Astrocyte (in vitro differentiated cells and primary cell): ENCODE measurements at regions not wholly inside any gene's neighbourhood (a gene's known extent, or its start where the extent isn't known, plus 50 kb on each side); places are given as distances from the start of the nearest gene placed in this dataset.

Experiments used
- DNase-seq: peaks from one replicate; pipeline ENCODE4 v3.0.0-alpha.2; 2010; ENCODE audit warnings: low read depth
- FAIRE-seq: peaks from 2 replicates; lab custom pipeline; 2011; peaks lifted over from hg19 to GRCh38; lab: Jason Lieb, UNC
- H2AFZ ChIP-seq: 2 replicates; pipeline ENCODE4 v1.6.0; 2012; ENCODE audit warnings: low read depth, low read length, inconsistent platforms
- H3K27ac ChIP-seq: 2 replicates; pipeline ENCODE4 v1.5.1; 2011; ENCODE audit warnings: low read depth, low read length, inconsistent platforms
- H3K27me3 ChIP-seq: 2 replicates; pipeline ENCODE4 v1.6.0; 2011; ENCODE audit warnings: low read length, inconsistent platforms; ENCODE audit not compliant: insufficient read depth
- H3K36me3 ChIP-seq: 2 replicates; pipeline ENCODE4 v1.5.1; 2011; ENCODE audit warnings: low read length, inconsistent platforms; ENCODE audit not compliant: insufficient read depth
- H3K4me1 ChIP-seq: 2 replicates; pipeline ENCODE4 v1.5.1; 2011; ENCODE audit warnings: low read length, inconsistent platforms; ENCODE audit not compliant: insufficient read depth
- H3K4me2 ChIP-seq: 2 replicates; pipeline ENCODE4 v1.6.0; 2012; ENCODE audit warnings: low read length, inconsistent platforms
- H3K4me3 ChIP-seq: 2 replicates; pipeline ENCODE4 v1.5.1; 2011; ENCODE audit warnings: low read depth, mild to moderate bottlenecking, low read length, inconsistent platforms; ENCODE audit not compliant: insufficient read depth
- H3K79me2 ChIP-seq: 2 replicates; pipeline ENCODE4 v1.6.0; 2012; ENCODE audit warnings: mild to moderate bottlenecking, low read length, inconsistent platforms; ENCODE audit not compliant: insufficient read depth
- H3K9ac ChIP-seq: 2 replicates; pipeline ENCODE4 v1.6.0; 2012; ENCODE audit warnings: mild to moderate bottlenecking, low read length, inconsistent platforms
- H3K9me3 ChIP-seq: 2 replicates; pipeline ENCODE4 v1.5.1; 2012; ENCODE audit warnings: low read depth, mild to moderate bottlenecking, low read length, inconsistent platforms; ENCODE audit not compliant: insufficient read depth
- H4K20me1 ChIP-seq: 2 replicates; pipeline ENCODE4 v1.6.0; 2012; ENCODE audit warnings: low read length, inconsistent platforms; ENCODE audit not compliant: insufficient read depth
- H3K27ac Mint-ChIP-seq: one replicate; pipeline ENCODE4 v1.8.0; 2021; ENCODE audit warnings: mild to moderate bottlenecking, mixed read lengths; ENCODE audit not compliant: unreplicated experiment
- H3K27me3 Mint-ChIP-seq: one replicate; pipeline ENCODE4 v1.8.0; 2021; ENCODE audit warnings: low read depth, mixed read lengths; ENCODE audit not compliant: unreplicated experiment
- H3K36me3 Mint-ChIP-seq: one replicate; pipeline ENCODE4 v1.8.0; 2021; ENCODE audit warnings: low read depth, mixed read lengths; ENCODE audit not compliant: unreplicated experiment
- H3K4me1 Mint-ChIP-seq: one replicate; pipeline ENCODE4 v1.8.0; 2021; ENCODE audit warnings: low read depth, mixed read lengths; ENCODE audit not compliant: unreplicated experiment
- H3K4me3 Mint-ChIP-seq: one replicate; pipeline ENCODE4 v1.8.0; 2021; ENCODE audit warnings: mild to moderate bottlenecking, moderate library complexity, mixed read lengths; ENCODE audit not compliant: unreplicated experiment
- H3K9me3 Mint-ChIP-seq: one replicate; pipeline ENCODE4 v1.8.0; 2021; ENCODE audit warnings: mild to moderate bottlenecking, mixed read lengths; ENCODE audit not compliant: unreplicated experiment
- EZH2 ChIP-seq: IDR thresholded peaks from 2 replicates; pipeline ENCODE4 v1.6.1; 2012; ENCODE audit warnings: mild to moderate bottlenecking, low read length, inconsistent platforms; ENCODE audit not compliant: insufficient read depth
- TF ChIP-seq, protein P1 (sequence below): IDR thresholded peaks from 2 replicates; pipeline ENCODE4 v1.5.1; 2011; ENCODE audit warnings: low read depth, mild to moderate bottlenecking, inconsistent platforms, low read length, moderate library complexity; ENCODE audit not compliant: insufficient read depth

DNA sequence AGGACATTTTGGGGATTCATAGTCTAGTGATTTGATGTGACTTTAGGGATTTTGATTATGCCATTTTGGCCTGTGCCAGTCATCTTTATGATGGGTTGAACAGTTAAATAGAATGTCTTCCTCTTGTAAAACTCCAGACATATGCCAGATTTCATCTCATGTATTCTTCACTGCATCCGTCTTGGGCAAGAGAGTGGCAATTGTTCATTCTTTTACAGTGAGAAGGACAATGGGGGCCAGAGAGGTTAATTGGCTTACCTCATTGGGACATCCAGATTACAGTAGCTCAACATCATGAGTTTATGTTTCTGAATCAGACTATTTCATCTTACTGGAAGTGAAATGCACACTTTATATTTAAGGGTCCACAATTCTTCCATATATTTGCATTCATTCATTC lies 108.2 kb upstream of the SLC38A2 start:
- peaks cover 13% of the 10 kb centered on the region for H3K4me1 Mint-ChIP-seq
- H3K27me3 Mint-ChIP-seq, result no peaks in the 10 kb centered on the region
- no peaks in the 10 kb centered on the region for H3K9me3 Mint-ChIP-seq
- no peak overlapping the region for H3K27ac Mint-ChIP-seq
- H3K9me3 ChIP-seq, result no peaks in the 10 kb centered on the region
- no peak overlapping the region for H3K4me3 ChIP-seq
- H3K27ac ChIP-seq, result no peak overlapping the region
- FAIRE-seq (no peak), DNase-seq (no peak)
- no peak overlapping the region for H3K4me3 Mint-ChIP-seq
- H3K36me3 ChIP-seq, result no peaks in the 10 kb centered on the region
- H3K9ac ChIP-seq, result no peak overlapping the region
- H3K79me2 ChIP-seq, result no peaks in the 10 kb centered on the region
- H4K20me1 ChIP-seq, result no peaks in the 10 kb centered on the region
- no peaks in the 10 kb centered on the region for H3K4me1 ChIP-seq
- peaks cover 9% of the 10 kb centered on the region for H3K36me3 Mint-ChIP-seq
- no peak overlapping the region for H3K4me2 ChIP-seq
- no peaks in the 10 kb centered on the region for H3K27me3 ChIP-seq
- H2AFZ ChIP-seq, result no peak overlapping the region
- TF ChIP-seq, protein P1, sequence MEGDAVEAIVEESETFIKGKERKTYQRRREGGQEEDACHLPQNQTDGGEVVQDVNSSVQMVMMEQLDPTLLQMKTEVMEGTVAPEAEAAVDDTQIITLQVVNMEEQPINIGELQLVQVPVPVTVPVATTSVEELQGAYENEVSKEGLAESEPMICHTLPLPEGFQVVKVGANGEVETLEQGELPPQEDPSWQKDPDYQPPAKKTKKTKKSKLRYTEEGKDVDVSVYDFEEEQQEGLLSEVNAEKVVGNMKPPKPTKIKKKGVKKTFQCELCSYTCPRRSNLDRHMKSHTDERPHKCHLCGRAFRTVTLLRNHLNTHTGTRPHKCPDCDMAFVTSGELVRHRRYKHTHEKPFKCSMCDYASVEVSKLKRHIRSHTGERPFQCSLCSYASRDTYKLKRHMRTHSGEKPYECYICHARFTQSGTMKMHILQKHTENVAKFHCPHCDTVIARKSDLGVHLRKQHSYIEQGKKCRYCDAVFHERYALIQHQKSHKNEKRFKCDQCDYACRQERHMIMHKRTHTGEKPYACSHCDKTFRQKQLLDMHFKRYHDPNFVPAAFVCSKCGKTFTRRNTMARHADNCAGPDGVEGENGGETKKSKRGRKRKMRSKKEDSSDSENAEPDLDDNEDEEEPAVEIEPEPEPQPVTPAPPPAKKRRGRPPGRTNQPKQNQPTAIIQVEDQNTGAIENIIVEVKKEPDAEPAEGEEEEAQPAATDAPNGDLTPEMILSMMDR, result no peak
- TF ChIP-seq EZH2, result no peak

DNA sequence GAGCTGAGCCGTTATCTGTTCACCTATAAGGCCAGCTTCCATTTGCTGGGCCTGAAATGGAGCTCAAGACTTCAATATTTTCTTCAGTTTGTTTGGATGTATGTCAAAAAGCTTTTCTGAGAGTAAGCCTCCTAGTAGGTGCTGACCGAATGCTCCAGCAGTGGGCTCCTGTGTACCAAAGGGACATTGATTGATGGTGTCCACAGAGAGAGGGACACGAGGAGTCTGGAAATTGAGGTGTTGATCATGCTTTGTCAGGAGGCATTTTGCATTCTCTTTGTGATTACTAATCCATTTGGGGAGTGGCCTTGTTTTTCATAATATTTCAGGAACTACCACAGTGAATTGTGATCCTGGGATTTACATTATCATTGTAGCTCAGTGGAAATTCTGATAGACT lies 107.7 kb upstream of the SLC38A2 start:
- Histone ChIP-seq H3K36me3 (no peaks in the 10 kb centered on the region), H3K9me3 (no peaks in the 10 kb centered on the region), H3K27me3 (no peaks in the 10 kb centered on the region), H2AFZ (no peak overlapping the region), H3K79me2 (no peaks in the 10 kb centered on the region), H3K4me2 (no peak overlapping the region), H3K4me1 (no peaks in the 10 kb centered on the region), H3K27ac (no peak overlapping the region), H3K9ac (no peak overlapping the region), H3K4me3 (no peak overlapping the region), H4K20me1 (no peaks in the 10 kb centered on the region)
- Mint-ChIP-seq H3K4me3 (no peak overlapping the region), H3K9me3 (no peaks in the 10 kb centered on the region), H3K27me3 (no peaks in the 10 kb centered on the region), H3K36me3 (peaks cover 9% of the 10 kb centered on the region), H3K27ac (no peak overlapping the region), H3K4me1 (peaks cover 13% of the 10 kb centered on the region)
- no peak for TF ChIP-seq EZH2
- TF ChIP-seq, protein P1, result no peak
- DNase-seq (no peak), FAIRE-seq (no peak)

DNA sequence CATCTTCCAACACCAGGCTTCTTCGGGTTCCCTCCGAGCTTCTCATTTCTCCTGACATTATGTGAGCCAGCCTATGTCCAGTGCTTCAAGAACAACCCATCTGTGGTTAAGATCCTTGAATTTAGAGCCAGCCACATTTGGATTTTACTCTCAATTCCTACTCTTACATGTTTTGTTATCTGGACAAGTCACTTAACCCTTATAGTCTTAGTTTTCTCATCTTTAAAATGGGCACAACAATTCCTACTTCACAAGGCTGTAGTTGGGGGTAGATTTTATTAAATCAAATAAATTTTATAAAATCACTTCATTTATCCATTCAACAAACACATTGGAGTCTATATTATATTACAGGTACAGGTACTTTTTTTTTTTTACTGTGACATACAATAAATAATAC lies 105.5 kb upstream of the SLC38A2 start:
- H3K9me3 Mint-ChIP-seq, result no peaks in the 10 kb centered on the region
- Histone ChIP-seq H3K4me1 (peaks cover 15% of the 10 kb centered on the region), H3K9me3 (no peaks in the 10 kb centered on the region), H3K79me2 (no peaks in the 10 kb centered on the region), H3K9ac (no peak overlapping the region), H3K4me2 (no peak overlapping the region), H3K4me3 (no peak overlapping the region), H3K27me3 (no peaks in the 10 kb centered on the region), H4K20me1 (no peaks in the 10 kb centered on the region), H3K27ac (no peak overlapping the region), H2AFZ (no peak overlapping the region), H3K36me3 (no peaks in the 10 kb centered on the region)
- H3K4me1 Mint-ChIP-seq, result peaks cover 20% of the 10 kb centered on the region
- H3K36me3 Mint-ChIP-seq, result peaks cover 9% of the 10 kb centered on the region
- FAIRE-seq (no peak), DNase-seq (no peak)
- no peaks in the 10 kb centered on the region for H3K27me3 Mint-ChIP-seq
- TF ChIP-seq EZH2, result no peak
- TF ChIP-seq, protein P1, result no peak
- no peak overlapping the region for H3K4me3 Mint-ChIP-seq
- H3K27ac Mint-ChIP-seq, result no peak overlapping the region
